ENCODE measurements at regions not wholly inside any gene's neighbourhood (a gene's known extent, or its start where the extent isn't known, plus 50 kb on each side); places are given as distances from the start of the nearest gene placed in this dataset.

DNA sequence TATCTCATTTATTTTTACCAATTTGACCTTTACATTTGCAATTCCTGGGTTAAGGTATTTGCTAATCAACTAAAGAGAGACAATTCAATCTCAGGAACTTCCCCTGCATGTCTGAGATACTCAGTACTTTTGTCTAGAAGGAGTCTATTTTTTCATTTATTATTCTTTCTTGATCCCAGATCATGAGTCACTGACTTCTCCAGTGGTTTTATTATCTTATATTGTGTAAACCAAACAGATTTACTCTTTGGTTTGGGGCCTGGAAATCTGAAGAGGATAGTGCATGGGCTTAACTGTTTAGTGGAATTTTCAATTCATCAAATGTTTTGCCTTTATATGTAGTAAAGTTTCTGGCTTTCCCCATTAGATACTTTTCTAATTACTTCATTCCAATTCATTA, 185.4 kb downstream of the ALG10B start:
- TF ChIP-seq, protein P1, sequence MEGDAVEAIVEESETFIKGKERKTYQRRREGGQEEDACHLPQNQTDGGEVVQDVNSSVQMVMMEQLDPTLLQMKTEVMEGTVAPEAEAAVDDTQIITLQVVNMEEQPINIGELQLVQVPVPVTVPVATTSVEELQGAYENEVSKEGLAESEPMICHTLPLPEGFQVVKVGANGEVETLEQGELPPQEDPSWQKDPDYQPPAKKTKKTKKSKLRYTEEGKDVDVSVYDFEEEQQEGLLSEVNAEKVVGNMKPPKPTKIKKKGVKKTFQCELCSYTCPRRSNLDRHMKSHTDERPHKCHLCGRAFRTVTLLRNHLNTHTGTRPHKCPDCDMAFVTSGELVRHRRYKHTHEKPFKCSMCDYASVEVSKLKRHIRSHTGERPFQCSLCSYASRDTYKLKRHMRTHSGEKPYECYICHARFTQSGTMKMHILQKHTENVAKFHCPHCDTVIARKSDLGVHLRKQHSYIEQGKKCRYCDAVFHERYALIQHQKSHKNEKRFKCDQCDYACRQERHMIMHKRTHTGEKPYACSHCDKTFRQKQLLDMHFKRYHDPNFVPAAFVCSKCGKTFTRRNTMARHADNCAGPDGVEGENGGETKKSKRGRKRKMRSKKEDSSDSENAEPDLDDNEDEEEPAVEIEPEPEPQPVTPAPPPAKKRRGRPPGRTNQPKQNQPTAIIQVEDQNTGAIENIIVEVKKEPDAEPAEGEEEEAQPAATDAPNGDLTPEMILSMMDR (IDR thresholded peaks at IDR 0.05): no peak
- TF ChIP-seq POLR2A (IDR thresholded peaks at IDR 0.05): no peak
